Lower lobe of right lung (tissue), 2 donors: ENCODE measurements at regions not wholly inside any gene's neighbourhood (a gene's known extent, or its start where the extent isn't known, plus 50 kb on each side); places are given as distances from the start of the nearest gene placed in this dataset. TPM values are rescaled to one million over a fixed set of nuclear protein-coding genes. Genes with fewer than 3 reads are reported as not detected.

Source experiments
- ATAC-seq, 2 donors: fragments of 200-7000 bp; cut with Tn5 transposase; one replicate each; pipeline ENCODE4 v1.9.1; 2020 to 2022; ENCODE audit warnings: mild to moderate bottlenecking in 2 of 2, moderate library complexity in 2 of 2
- DNase-seq: peaks from one replicate; pipeline ENCODE4 v3.0.0-alpha.2; 2020
- H3K27ac ChIP-seq: fragments of 200-600 bp; one replicate; pipeline ENCODE4 v1.8.0; 2022
- H3K27me3 ChIP-seq: fragments of 200-600 bp; one replicate; pipeline ENCODE4 v1.8.0; 2022; ENCODE audit warnings: low read depth
- H3K36me3 ChIP-seq: fragments of 200-600 bp; one replicate; pipeline ENCODE4 v1.8.0; 2022; ENCODE audit warnings: mild to moderate bottlenecking
- H3K4me1 ChIP-seq: fragments of 200-600 bp; one replicate; pipeline ENCODE4 v1.8.0; 2022
- H3K4me3 ChIP-seq: fragments of 200-600 bp; one replicate; pipeline ENCODE4 v1.8.0; 2022; ENCODE audit warnings: mild to moderate bottlenecking
- H3K9me3 ChIP-seq: fragments of 200-600 bp; one replicate; pipeline ENCODE4 v1.8.0; 2022
- CTCF ChIP-seq: fragments of 200-600 bp; IDR thresholded peaks from one replicate; pipeline ENCODE4 v1.8.0; 2022; ENCODE audit warnings: antibody characterized with exemption, mild to moderate bottlenecking
- intact Hi-C: fragments of 100-400 bp; cut with DNase I; formaldehyde crosslinking; loops from one replicate; pipeline ENCODE4 v1.11.0; 2022
- microRNA-seq: library from miRNA; unstranded; fragments of <30 nt; microRNA quantifications from one replicate; pipeline ENCODE4 v1.2.0, GENCODE V29; 2020; ENCODE audit warnings: borderline number of aligned reads
- donor health status: DM: no; HTN: yes; CAD: no; lungs with severe emphysema.

GRCh38 chrX:2552621-2553201 is 51.9 kb upstream of the DHRSX start:
- intact Hi-C loops, result no loop called here
- Histone ChIP-seq H3K27me3 (no peaks in the 10 kb centered on the region), H3K4me3 (no peak overlapping the region), H3K27ac (no peak overlapping the region), H3K36me3 (no peaks in the 10 kb centered on the region), H3K4me1 (no peaks in the 10 kb centered on the region), H3K9me3 (no peaks in the 10 kb centered on the region)
- no peak for DNase-seq
- no peak for ATAC-seq
- no peak for TF ChIP-seq CTCF

- Histone ChIP-seq H3K27me3 (no peaks in the 10 kb centered on the region), H3K9me3 (no peaks in the 10 kb centered on the region), H3K36me3 (no peaks in the 10 kb centered on the region), H3K4me1 (no peaks in the 10 kb centered on the region), H3K4me3 (peak overlapping the region; percentile 7), H3K27ac (no peak overlapping the region)
- intact Hi-C loops, result no loop called here
- no peak for TF ChIP-seq CTCF
- ATAC-seq, result peak; percentile 39 to 70
- DNase-seq, result no peak
Observed at GRCh38 chrX:2550328-2551020, 49.7 kb upstream of the DHRSX start.

Small RNA genes in the stretch of these regions (microRNA-seq; reads per million reads assigned to microRNA genes)
- gene MIR6089, result not detected
